ENCODE measurements at regions not wholly inside any gene's neighbourhood (a gene's known extent, or its start where the extent isn't known, plus 50 kb on each side); places are given as distances from the start of the nearest gene placed in this dataset.
A peak's percentile ranks its signal among the peaks of the same experiment; 100 is the strongest.

DNA sequence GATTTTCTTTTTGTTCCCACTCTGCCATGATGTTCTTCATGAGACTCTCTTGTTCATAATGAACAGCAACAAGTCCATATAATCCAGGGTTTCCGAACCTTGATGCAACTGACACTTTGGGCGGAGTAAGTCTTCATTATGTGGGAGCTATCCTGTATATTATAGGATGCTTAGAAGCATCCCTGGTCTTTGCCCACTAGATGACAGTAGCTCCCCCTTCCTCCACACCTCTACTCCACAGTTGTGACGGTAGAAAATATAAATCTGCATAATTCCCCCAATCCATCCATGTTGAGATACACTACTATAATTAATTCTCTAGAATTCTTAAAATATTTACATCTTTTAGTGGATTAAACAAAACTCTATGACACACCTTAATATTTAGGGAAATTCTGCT, 482.2 kb upstream of the CELF4 start:
- DNase-seq (ENCODE audit: extremely low read depth in 1 of 11, low read depth in 9 of 11, low spot score in 4 of 11) = no peak

DNA sequence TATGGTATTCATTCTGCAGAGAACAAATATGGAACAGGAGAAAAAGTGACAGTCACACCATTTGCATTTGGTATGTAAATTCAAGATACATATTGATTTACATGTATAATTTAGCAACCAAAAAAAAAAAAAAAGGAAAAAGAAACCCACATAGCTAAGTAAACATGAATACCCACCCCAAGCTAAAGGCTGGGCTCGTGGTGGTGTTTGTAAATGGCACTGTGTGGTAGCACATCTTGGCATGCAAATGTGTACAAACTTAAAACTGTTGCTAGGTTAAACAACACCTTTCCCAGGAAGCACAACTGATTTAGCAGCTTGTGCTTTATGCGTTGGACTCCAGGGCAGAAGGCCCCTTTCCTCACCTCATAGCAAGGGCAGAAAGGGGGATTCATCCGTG, 481.1 kb upstream of the CELF4 start:
- no peak for DNase-seq (ENCODE audit: extremely low read depth in 1 of 11, low read depth in 9 of 11, low spot score in 4 of 11)

DNA sequence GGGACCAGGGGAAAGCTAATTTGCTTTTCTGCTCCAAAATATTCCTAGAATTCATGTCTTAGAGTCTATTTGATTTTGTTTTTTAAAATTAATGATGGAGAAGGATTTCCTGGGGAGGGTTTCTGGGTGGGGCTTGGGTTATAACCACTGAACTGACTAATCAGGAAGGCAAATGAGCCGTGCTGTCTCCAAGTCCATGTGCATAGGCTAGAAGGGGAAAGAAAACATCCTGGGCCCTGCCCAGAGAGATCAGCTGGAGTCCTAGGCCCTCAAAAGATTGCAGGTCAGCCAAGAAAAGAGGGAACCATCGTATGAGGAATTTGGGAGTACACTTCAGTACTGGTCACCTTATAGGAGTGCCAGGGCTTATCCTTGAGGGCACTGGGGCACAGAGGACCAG, 480.2 kb upstream of the CELF4 start:
- DNase-seq (ENCODE audit: extremely low read depth in 1 of 11, low read depth in 9 of 11, low spot score in 4 of 11) = no peak

DNA sequence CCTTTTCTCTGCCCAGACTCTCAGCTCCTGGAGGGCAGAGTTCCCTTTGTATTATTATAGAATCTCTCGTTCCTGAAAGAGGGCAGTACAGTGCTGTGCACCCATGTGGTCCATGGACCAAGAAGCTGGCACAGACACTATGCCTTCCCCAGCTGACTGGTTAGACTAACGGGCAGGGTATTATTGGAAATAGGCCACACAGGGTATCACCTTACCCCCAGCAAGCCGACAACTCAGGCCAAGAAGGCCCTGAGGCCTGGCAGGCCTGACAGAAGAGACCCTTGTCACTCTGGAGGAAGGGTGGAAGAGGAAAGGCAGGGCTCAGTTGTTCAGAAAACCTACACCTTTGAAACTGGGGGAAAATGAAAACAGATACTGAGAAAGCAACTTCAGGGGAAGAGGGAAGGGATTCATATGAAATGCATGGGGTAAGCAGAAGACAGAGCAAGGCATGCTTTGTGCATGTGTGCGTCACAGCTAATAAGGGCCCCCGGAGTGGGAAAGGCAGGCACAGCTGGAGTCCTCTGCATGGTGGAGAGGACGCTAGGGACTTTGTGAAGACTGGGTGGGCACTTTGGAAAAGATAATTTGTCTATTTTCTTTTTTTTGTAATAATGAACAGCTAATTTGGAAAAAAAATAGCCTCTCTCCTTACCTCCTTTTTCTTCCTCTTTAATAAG, 476.8 kb upstream of the CELF4 start:
- DNase-seq (ENCODE audit: extremely low read depth in 1 of 11, low read depth in 9 of 11, low spot score in 4 of 11) = no peak

DNA sequence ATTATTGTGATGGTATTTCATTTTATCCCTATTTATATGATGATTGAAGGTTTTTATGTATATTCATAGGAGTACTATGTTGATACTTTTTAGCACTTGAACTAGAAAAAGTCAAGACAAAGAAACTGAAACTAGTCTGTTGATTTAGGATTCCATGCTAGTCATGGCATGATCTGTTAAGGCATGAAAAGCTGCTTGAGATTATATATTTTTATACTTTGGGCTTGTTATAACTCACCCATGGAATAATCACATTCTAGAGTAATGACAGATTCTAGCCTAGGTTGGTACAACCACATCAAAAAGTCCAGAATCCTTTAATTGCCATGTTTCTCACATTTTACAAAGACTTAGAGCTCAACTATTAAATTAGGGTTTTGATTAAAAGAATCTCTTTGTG, 472.6 kb upstream of the CELF4 start:
- DNase-seq (ENCODE audit: extremely low read depth in 1 of 11, low read depth in 9 of 11, low spot score in 4 of 11) = no peak

DNA sequence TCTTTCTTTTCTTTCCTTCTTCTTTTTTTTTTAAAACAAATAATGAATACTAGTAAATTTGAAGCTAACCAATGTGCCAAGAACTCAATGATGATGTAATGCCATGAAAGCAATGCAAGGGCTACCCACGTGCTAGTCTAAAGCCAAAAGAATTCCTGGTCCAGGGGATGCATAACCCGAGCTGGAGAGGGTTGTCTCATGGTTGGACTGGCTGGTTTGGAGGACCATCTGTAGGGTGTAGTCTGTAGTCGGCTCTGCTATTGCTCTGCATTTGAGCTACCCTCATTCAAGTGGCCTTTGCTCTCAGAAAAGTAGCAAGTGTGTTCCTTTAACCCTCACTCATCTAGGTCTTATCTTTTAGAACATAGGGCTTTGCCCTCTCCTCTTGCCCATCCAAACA, 469.6 kb upstream of the CELF4 start:
- DNase-seq (ENCODE audit: extremely low read depth in 1 of 11, low read depth in 9 of 11, low spot score in 4 of 11) = no peak

DNA sequence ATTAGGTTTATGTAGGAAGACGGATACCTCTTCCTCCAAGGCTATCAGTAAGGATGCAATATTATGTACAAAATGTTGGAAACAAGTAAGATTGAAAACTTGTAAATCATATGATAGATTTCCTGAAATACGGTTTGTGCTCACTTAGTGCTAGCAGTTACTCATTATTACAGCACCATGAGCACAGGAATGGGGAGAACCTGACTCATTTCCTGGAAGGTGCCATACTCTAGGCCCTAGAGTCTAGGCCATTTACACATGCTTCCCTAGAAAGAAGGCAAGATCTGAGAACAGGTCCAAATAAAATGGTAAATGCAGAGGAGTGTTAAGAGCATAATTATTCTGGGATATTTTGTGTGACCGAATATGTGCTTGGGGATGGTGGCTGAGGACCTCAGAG, 467.7 kb upstream of the CELF4 start:
- DNase-seq (ENCODE audit: extremely low read depth in 1 of 11, low read depth in 9 of 11, low spot score in 4 of 11) = no peak

DNA sequence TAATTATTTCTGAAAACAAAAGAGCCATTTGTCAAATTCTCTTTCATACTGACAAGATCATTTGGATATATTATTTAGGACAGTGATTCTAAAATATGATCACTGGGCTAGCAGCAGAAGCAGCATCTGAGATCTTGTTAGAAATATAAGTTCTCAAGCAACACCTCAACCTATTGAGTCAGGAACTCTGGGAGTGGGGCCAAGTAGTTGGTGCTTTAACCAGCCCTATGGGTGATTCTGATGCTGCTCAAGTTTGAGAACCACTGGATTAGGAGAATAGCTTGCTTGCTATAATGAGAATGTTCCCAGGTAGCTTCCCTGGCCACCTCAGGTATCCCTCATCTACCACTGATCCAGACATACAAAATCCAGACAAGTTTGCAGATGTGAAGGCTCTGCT, 466.9 kb upstream of the CELF4 start:
- no peak for DNase-seq (ENCODE audit: extremely low read depth in 1 of 11, low read depth in 9 of 11, low spot score in 4 of 11)

DNA sequence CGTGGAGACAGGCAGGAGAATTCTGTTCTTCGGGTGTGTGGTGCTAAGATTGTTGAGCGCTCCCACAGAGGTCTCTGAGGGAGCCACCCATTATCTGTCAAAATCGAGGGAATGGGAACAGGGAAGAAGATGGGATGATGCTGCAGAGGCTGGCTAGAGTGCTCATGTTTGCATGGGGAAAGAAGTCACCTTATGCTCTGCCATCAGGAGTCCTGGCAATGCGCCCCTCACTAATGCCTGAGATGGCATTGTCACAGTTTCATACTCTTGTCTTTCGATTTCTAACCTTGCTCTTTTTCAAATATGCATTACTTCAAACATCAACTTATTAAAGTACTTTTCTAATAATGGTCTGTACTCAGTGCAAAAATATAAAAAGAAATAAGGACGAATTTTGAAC, 463.3 kb upstream of the CELF4 start:
- DNase-seq (ENCODE audit: extremely low read depth in 1 of 11, low read depth in 9 of 11, low spot score in 4 of 11) = no peak

DNA sequence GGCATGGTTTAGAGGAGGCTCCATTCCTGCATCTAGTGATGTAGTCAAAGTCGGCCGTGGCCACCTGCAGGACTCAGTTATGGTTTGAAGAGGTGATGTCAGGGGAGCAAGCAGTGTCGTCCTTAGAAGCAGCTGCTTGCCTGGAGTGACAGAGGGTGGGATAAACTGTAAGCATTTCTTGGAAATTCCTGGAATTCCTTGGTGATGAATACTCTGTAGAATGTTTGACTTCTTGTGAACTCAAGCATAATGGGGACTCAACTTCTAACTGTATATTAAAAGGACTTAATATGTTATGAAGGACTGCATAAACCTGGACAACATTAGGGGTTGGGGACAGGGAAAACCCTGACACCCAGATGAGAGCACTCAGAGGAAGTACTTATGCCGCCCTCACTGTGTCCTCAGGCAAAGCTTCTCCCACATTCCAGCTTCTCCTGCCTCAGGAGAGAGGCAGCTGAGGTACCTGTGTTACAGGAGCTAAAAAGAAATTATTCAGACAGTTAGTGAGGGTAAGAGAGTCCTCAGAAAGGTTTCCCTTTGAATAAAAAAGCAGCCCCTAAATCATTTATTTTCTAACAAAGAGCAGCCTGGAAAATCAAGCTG, 459.9 kb upstream of the CELF4 start:
- DNase-seq (ENCODE audit: extremely low read depth in 1 of 11, low read depth in 9 of 11, low spot score in 4 of 11) = peak in 3 of 11 donors; percentile 11 to 28 (median 12)

DNA sequence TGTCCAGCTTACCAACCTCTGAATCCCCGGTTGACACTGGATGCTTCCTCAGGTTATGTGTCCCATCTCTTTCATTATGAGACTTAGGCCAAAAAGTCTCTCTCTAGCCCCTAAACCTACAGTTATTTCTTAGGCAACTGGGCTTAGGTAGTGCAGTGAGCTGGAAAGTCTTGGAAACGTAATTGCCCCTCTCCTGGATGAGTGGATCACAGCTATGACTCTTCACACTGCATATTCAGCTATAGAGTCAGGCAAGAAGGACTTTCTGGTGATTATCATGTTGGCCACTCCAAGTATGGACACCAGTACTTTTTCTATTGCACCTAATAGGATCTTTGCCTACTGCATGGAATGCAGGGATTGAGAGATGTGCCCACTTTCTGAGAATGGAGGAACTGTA, 458.3 kb upstream of the CELF4 start:
- DNase-seq (ENCODE audit: extremely low read depth in 1 of 11, low read depth in 9 of 11, low spot score in 4 of 11) = no peak

DNA sequence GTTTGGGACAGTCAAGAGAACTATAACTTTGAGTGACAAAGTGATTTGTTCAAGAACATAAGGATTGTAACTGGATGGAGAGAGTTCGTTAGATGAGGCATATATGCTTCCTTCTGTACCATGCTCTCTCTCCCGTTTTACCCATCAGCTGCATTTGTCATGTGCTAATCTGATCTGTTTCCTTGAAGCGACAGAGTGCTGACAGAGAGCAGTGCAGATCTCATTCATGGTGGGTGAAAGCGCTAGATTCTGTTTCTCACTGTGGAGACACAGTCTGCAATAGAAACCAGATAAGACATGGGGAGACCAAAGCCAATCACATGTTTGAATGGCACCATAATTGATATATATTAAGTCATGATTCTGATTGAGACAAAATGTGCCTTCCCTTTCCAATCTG, 456.6 kb upstream of the CELF4 start:
- no peak for DNase-seq (ENCODE audit: extremely low read depth in 1 of 11, low read depth in 9 of 11, low spot score in 4 of 11)

DNA sequence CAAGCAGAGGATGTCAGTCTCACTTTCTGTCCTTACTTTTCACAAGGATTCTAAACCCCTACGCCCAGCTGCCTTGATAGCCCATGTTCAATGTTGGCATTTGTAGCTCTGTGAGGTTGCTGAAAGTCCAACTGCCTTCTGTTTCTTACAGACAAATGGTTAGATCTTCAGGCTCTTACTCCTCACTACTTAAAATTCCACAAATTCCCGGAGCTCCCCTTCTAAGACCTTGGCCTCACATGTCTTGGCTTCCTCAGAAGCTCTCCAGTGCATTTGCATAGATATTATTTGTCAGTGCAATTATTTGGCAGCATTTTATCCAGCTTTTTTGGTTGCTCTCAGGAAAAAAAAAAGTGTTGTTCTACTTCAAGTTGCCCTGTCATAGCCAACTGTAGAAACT, 453.7 kb upstream of the CELF4 start:
- DNase-seq (ENCODE audit: extremely low read depth in 1 of 11, low read depth in 9 of 11, low spot score in 4 of 11) = no peak

DNA sequence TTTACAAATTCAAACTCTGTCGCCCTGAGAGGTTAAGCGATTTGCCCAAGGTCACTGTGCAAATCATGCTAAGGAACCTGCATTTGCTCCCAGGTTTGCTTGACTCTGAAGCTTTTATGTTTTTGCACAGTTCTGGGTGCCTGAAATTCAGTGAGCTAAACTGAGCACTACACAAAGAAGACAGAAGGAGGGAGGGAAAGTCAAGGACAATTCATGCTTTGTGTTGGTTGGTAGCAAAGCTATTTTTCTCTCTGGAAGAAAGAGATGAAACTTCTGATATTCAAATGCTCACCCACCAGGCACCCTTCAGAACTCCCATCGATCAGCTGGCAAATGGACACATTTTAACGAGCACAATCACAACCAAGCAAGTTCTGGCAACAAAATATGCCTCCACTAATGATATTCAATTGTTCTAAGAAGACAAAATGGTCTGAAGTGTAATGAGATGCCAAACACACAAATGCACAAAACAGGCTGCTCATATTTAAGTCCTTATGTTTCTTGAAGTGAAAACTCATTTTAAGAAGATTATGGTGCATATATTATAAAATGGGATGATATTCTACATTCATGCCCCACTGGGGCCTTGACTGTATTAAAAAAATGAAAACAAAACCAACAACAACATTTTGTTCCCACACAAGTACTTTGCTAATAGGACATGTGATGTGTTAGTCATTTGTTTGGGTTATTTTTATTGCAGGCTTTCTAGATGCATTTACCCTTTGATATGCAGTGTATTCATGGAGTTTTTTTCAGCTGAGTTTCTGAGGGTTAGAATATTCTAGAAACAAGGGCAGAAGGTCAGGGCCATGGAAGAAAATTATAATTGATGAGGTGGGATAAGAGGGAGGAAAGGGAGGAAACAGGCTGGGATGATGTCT, 445.6 kb upstream of the CELF4 start:
- no peak for DNase-seq (ENCODE audit: extremely low read depth in 1 of 11, low read depth in 9 of 11, low spot score in 4 of 11)

DNA sequence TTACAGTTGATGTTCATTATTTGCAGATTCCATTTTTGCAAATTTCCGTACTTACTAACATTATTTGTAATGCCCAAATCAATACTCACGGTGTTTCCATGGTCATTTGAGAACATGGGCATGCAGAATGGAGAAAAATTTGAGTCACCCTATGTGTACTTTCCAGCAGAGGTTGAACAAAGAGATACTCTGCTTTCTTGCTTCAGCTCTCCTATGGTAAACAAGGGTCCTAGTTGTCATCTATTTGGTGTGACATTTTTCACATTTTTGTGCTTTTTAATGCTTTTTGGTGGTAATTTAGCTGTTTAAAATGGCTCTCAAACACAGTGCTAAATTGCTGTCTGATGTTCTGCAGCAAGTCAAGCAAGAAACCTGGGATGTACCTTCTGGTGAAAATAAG, 444.4 kb upstream of the CELF4 start:
- DNase-seq (ENCODE audit: extremely low read depth in 1 of 11, low read depth in 9 of 11, low spot score in 4 of 11) = no peak

DNA sequence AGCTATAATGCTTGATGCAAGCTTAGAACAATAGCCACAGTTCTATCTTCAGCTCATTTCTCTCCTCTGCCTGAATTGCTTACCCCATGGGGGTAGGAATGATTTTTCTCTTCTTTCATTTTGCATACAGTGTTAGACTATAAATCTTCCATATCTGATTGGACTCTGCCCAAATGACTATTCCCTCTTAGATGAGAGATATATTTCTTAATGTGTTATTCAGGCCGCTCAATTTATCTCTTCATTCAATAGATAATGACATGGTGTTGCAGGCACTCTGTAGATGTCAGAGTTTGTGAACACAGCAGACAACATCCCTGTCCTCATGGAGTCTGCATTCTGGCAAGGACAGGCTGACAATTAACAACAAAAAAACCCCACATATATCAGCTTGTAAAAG, 443.7 kb upstream of the CELF4 start:
- DNase-seq (ENCODE audit: extremely low read depth in 1 of 11, low read depth in 9 of 11, low spot score in 4 of 11) = no peak

DNA sequence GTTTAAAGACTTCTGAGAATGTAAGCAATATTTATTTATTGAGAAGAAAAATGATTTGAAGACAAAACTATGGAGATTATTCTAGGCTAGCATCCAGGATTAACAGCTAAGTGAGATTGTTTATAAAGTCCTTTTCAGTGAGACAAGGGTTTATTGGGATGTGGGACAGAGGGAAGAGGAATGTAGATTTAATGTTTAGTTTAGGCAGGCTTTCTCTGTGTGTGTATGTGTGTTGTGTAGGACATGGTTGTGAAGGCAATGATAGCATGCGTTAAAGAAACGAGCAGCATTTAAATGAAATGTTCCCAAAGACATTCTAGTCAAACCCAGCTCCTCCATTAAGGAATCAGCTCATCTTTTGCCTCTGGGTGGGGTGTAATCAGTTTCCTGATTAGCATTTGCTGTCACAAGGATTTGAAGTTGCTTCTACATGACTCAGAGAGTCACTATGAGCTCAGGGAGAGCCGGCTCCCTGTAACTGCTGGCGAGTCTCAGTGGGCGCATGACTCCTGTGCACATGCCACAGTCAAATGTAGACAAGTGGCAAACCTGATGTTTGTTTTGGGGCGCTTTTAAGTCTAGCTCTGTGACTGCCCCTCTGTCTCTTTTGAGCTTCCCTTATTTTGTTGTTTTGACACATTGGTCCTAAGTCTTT, 442.2 kb upstream of the CELF4 start:
- no peak for DNase-seq (ENCODE audit: extremely low read depth in 1 of 11, low read depth in 9 of 11, low spot score in 4 of 11)

DNA sequence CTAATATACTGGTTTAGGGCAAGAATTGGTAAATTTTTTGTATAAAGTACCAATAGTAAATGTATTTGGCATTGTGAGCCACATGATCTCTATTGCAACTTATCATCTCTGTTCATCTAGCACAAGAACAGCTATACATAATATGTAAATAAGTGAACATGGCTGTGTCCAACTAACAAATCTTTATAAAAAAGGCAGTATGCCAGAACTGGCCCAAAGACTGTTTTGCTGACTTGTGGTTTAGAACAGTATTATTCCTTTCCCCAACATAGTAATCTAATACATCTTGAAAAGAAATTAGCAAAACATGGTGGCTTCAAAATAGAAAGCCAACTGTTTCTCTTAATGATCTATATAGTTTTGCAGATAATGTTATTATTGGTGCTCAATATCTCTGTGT, 441.4 kb upstream of the CELF4 start:
- DNase-seq (ENCODE audit: extremely low read depth in 1 of 11, low read depth in 9 of 11, low spot score in 4 of 11) = no peak

DNA sequence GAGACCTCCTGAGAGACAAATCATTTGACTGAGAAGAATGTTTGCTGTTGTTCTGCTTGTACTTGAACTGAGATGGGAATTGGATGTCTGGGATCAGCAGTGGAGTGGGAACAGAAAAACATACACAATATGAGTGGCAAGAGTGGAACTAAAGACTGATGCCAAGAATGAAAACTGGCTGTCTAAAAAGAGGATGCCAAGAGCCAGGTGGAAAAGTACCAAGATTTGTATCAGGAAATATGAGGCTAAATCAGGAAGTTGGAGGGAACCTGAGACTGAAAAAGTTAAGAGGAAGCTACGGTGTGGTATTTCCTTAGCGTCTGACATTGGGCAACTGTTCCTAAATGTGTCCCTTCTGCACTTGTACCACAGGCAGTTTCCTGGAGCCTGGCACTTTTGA, 440.9 kb upstream of the CELF4 start:
- DNase-seq (ENCODE audit: extremely low read depth in 1 of 11, low read depth in 9 of 11, low spot score in 4 of 11) = no peak

DNA sequence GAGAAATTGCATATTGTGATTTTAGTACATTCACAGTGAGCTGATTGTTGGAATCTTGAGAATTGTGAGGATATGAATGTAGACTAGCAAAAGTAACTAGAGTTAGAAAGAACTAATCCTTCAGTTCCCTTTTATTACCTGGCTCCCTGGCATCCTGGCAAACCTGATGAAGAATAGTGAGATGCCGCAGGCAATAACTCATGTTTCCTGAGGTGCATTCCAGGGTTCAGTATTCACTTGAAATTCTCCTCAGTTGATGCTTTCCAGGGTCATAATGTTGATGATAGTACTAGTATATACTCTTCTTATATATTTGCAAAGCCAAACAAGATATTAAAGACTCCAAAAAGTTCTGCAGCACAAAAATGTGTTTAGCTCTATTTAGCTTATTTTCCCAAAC, 432.1 kb upstream of the CELF4 start:
- DNase-seq (ENCODE audit: extremely low read depth in 1 of 11, low read depth in 9 of 11, low spot score in 4 of 11) = no peak
